Uterus (tissue), 3 donors: ENCODE measurements at regions not wholly inside any gene's neighbourhood (a gene's known extent, or its start where the extent isn't known, plus 50 kb on each side); places are given as distances from the start of the nearest gene placed in this dataset.

Experiments used
- DNase-seq, 2 donors: peaks; one replicate each; pipeline ENCODE4 v3.0.0-alpha.2; 2019 to 2020
- H3K27ac ChIP-seq, 2 donors: fragments of 200-600 bp; sonication (generic); 1 replicate in 1 of 2; 2 replicates in 1 of 2; pipeline ENCODE4 v1.5.1; 2016 to 2018
- H3K27me3 ChIP-seq, 2 donors: fragments of 200-600 bp; sonication (generic); one replicate each; pipeline ENCODE4 v1.5.1; 2018 to 2019; ENCODE audit warnings: control low read depth in 1 of 2
- H3K36me3 ChIP-seq, 2 donors: fragments of 200-600 bp; sonication (generic); one replicate each; pipeline ENCODE4 v1.5.1; 2019; ENCODE audit warnings: control low read depth in 1 of 2
- H3K4me1 ChIP-seq, 2 donors: fragments of 200-600 bp; sonication (generic); one replicate each; pipeline ENCODE4 v1.5.1; 2018 to 2019; ENCODE audit warnings: control low read depth in 1 of 2
- H3K4me3 ChIP-seq, 2 donors: fragments of 200-600 bp; sonication (generic); 1 replicate in 1 of 2; 2 replicates in 1 of 2; pipeline ENCODE4 v1.5.1; 2018 to 2019; ENCODE audit warnings: mild to moderate bottlenecking in 1 of 2
- H3K9me3 ChIP-seq, 2 donors: fragments of 200-600 bp; sonication (generic); one replicate each; pipeline ENCODE4 v1.5.1; 2019; ENCODE audit warnings: control low read depth in 1 of 2
- CTCF ChIP-seq, 4 experiments: fragments of 200-600 bp in 2 of 4; fragments of 450-650 bp in 2 of 4; sonication (generic) in 2 of 4; IDR thresholded peaks; one replicate each; pipeline ENCODE4 v1.5.1; 2016 to 2019; ENCODE audit warnings: antibody characterized with exemption in 4 of 4, mild to moderate bottlenecking in 2 of 4, moderate library complexity in 1 of 4
- POLR2A ChIP-seq, 2 donors: fragments of 450-650 bp; IDR thresholded peaks; one replicate each; pipeline ENCODE4 v1.6.1; 2016; ENCODE audit warnings: antibody characterized with exemption in 2 of 2, mild to moderate bottlenecking in 1 of 2, moderate library complexity in 1 of 2
- intact Hi-C: fragments of 100-400 bp; cut with DNase I; formaldehyde crosslinking; loops from one replicate; pipeline ENCODE4 v1.15.1; 2023; ENCODE audit warnings: low total_unique reads
- donor health status: DM: yes; HTN: yes; CAD: no.

GRCh38 chr2:125901278-125901677 is 754.7 kb upstream of the GYPC start:
- H3K36me3 ChIP-seq = no peaks in the 10 kb centered on the region
- DNase-seq = no peak
- no peaks in the 10 kb centered on the region for H3K27me3 ChIP-seq
- H3K27ac ChIP-seq = no peak overlapping the region
- no peak overlapping the region for H3K4me3 ChIP-seq
- no peaks in the 10 kb centered on the region for H3K4me1 ChIP-seq
- TF ChIP-seq POLR2A (IDR thresholded peaks at IDR 0.05) = no peak
- TF ChIP-seq CTCF (IDR thresholded peaks at IDR 0.05) = no peak
- intact Hi-C loops = no loop called here
- no peaks in the 10 kb centered on the region for H3K9me3 ChIP-seq

GRCh38 chr2:125925891-125926546 is 729.9 kb upstream of the GYPC start:
- DNase-seq = no peak
- no peak overlapping the region for H3K4me3 ChIP-seq
- H3K27ac ChIP-seq = no peak overlapping the region
- H3K9me3 ChIP-seq = no peaks in the 10 kb centered on the region
- no peak for TF ChIP-seq CTCF (IDR thresholded peaks at IDR 0.05)
- no peak for TF ChIP-seq POLR2A (IDR thresholded peaks at IDR 0.05)
- H3K36me3 ChIP-seq = no peaks in the 10 kb centered on the region
- no peaks in the 10 kb centered on the region for H3K27me3 ChIP-seq
- H3K4me1 ChIP-seq = no peaks in the 10 kb centered on the region
- intact Hi-C loops = no loop called here

GRCh38 chr2:125935559-125935958 is 720.4 kb upstream of the GYPC start:
- Histone ChIP-seq H3K27me3 (peaks cover 0 to 3% of the 10 kb centered on the region in 2 donors), H3K27ac (no peak overlapping the region), H3K9me3 (no peaks in the 10 kb centered on the region), H3K4me3 (no peak overlapping the region), H3K4me1 (no peaks in the 10 kb centered on the region), H3K36me3 (no peaks in the 10 kb centered on the region)
- no peak for TF ChIP-seq CTCF (IDR thresholded peaks at IDR 0.05)
- no peak for TF ChIP-seq POLR2A (IDR thresholded peaks at IDR 0.05)
- DNase-seq = no peak
- intact Hi-C loops = no loop called here

GRCh38 chr2:125942585-125943424 is 713.2 kb upstream of the GYPC start:
- H3K36me3 ChIP-seq = no peaks in the 10 kb centered on the region
- no peak overlapping the region for H3K27ac ChIP-seq
- no peak for DNase-seq
- intact Hi-C loops = no loop called here
- no peaks in the 10 kb centered on the region for H3K27me3 ChIP-seq
- H3K4me1 ChIP-seq = no peaks in the 10 kb centered on the region
- no peak overlapping the region for H3K4me3 ChIP-seq
- TF ChIP-seq POLR2A (IDR thresholded peaks at IDR 0.05) = no peak
- TF ChIP-seq CTCF (IDR thresholded peaks at IDR 0.05) = no peak
- no peaks in the 10 kb centered on the region for H3K9me3 ChIP-seq

GRCh38 chr2:125959047-125959446 is 696.9 kb upstream of the GYPC start:
- Histone ChIP-seq H3K4me1 (no peaks in the 10 kb centered on the region), H3K9me3 (no peaks in the 10 kb centered on the region), H3K36me3 (no peaks in the 10 kb centered on the region), H3K4me3 (no peak overlapping the region), H3K27ac (no peak overlapping the region), H3K27me3 (no peaks in the 10 kb centered on the region)
- DNase-seq = no peak
- intact Hi-C loops = no loop called here
- no peak for TF ChIP-seq CTCF (IDR thresholded peaks at IDR 0.05)
- TF ChIP-seq POLR2A (IDR thresholded peaks at IDR 0.05) = no peak
